Effector memory CD8-positive, alpha-beta T cell (primary cell): ENCODE measurements at regions not wholly inside any gene's neighbourhood (a gene's known extent, or its start where the extent isn't known, plus 50 kb on each side); places are given as distances from the start of the nearest gene placed in this dataset.
"Not testable (repeated sequence)": the region's sequence is repeated elsewhere in the genome, so short reads cannot be mapped to it uniquely, and the experiment has no call there.

ENCODE experiments used
- ATAC-seq: fragments of 150-1000 bp; cut with Tn5 transposase; replicated peaks from 2 replicates; pipeline ENCODE4 v1.10.0; 2021; ENCODE audit warnings: mild to moderate bottlenecking, moderate library complexity
- DNase-seq, 3 experiments: peaks; one replicate each; pipeline ENCODE4 v3.0.0; 2021
- H3K27ac Mint-ChIP-seq, 2 donors: one replicate each; pipeline ENCODE4 v1.8.0; 2022; ENCODE audit warnings: mild to moderate bottlenecking in 2 of 2, mixed read lengths in 2 of 2, moderate library complexity in 2 of 2
- H3K27me3 Mint-ChIP-seq, 2 donors: one replicate each; pipeline ENCODE4 v1.8.0; 2022; ENCODE audit warnings: mixed read lengths in 2 of 2
- H3K36me3 Mint-ChIP-seq: one replicate; pipeline ENCODE4 v1.8.0; 2022; ENCODE audit warnings: mild to moderate bottlenecking, moderate library complexity, mixed read lengths; ENCODE audit not compliant: insufficient read depth
- H3K4me1 Mint-ChIP-seq, 2 donors: one replicate each; pipeline ENCODE4 v1.8.0; 2022; ENCODE audit warnings: low read depth in 2 of 2, mixed read lengths in 2 of 2
- H3K4me3 Mint-ChIP-seq, 2 donors: one replicate each; pipeline ENCODE4 v1.8.0; 2022; ENCODE audit warnings: mild to moderate bottlenecking in 2 of 2, mixed read lengths in 2 of 2, moderate library complexity in 2 of 2
- H3K9me3 Mint-ChIP-seq, 2 donors: one replicate each; pipeline ENCODE4 v1.8.0; 2022; ENCODE audit warnings: mixed read lengths in 2 of 2

GRCh38 chr2:133977405-133977804 lies 276.5 kb upstream of the MGAT5 start:
- Mint-ChIP-seq H3K36me3 (no peaks in the 10 kb centered on the region), H3K4me1 (no peaks in the 10 kb centered on the region), H3K9me3 (no peaks in the 10 kb centered on the region), H3K27me3 (no peaks in the 10 kb centered on the region), H3K27ac (no peak overlapping the region), H3K4me3 (no peak overlapping the region)
- no peak for DNase-seq
- no peak for ATAC-seq

- DNase-seq (no peak), ATAC-seq (no peak)
- H3K4me1 Mint-ChIP-seq = no peaks in the 10 kb centered on the region
- peaks cover 4 to 16% of the 10 kb centered on the region in 2 donors for H3K27me3 Mint-ChIP-seq
- no peaks in the 10 kb centered on the region for H3K36me3 Mint-ChIP-seq
- H3K4me3 Mint-ChIP-seq = no peak overlapping the region
- H3K9me3 Mint-ChIP-seq = no peaks in the 10 kb centered on the region
- H3K27ac Mint-ChIP-seq = no peak overlapping the region
These were observed 271.6 kb upstream of the MGAT5 start for GRCh38 chr2:133982256-133982655.

- no peaks in the 10 kb centered on the region for H3K4me1 Mint-ChIP-seq
These were observed 268.3 kb upstream of the MGAT5 start for GRCh38 chr2:133985563-133985962.

GRCh38 chr2:133986081-133986837 lies 267.6 kb upstream of the MGAT5 start:
- H3K4me1 Mint-ChIP-seq = no peaks in the 10 kb centered on the region
- no peak for DNase-seq
- ATAC-seq = no peak
- H3K4me3 Mint-ChIP-seq = no peak overlapping the region
- peaks cover 36 to 50% of the 10 kb centered on the region in 2 donors for H3K27me3 Mint-ChIP-seq
- H3K27ac Mint-ChIP-seq = no peak overlapping the region
- H3K36me3 Mint-ChIP-seq = no peaks in the 10 kb centered on the region
- no peaks in the 10 kb centered on the region for H3K9me3 Mint-ChIP-seq

More at GRCh38 chr2:133985563-133985962, 268.3 kb upstream of the MGAT5 start:
- peaks cover 31 to 46% of the 10 kb centered on the region in 2 donors for H3K27me3 Mint-ChIP-seq
- no peak overlapping the region for H3K4me3 Mint-ChIP-seq
- DNase-seq (no peak), ATAC-seq (no peak)
- H3K36me3 Mint-ChIP-seq = no peaks in the 10 kb centered on the region
- no peak overlapping the region for H3K27ac Mint-ChIP-seq
- H3K9me3 Mint-ChIP-seq = no peaks in the 10 kb centered on the region

- Mint-ChIP-seq H3K27me3 (peaks cover 37 to 58% of the 10 kb centered on the region in 2 donors), H3K4me1 (no peaks in the 10 kb centered on the region), H3K9me3 (no peaks in the 10 kb centered on the region), H3K4me3 (no peak overlapping the region), H3K27ac (no peak overlapping the region), H3K36me3 (no peaks in the 10 kb centered on the region)
- DNase-seq (no peak), ATAC-seq (no peak)
These were observed 266.7 kb upstream of the MGAT5 start for GRCh38 chr2:133986881-133987795.

- H3K27me3 Mint-ChIP-seq = peaks cover 37 to 64% of the 10 kb centered on the region in 2 donors
These were observed 265.5 kb upstream of the MGAT5 start for GRCh38 chr2:133988316-133988891.

GRCh38 chr2:133991606-133992168 lies 262.2 kb upstream of the MGAT5 start:
- ATAC-seq (no peak), DNase-seq (no peak)
- Mint-ChIP-seq H3K36me3 (no peaks in the 10 kb centered on the region), H3K27me3 (peaks cover 35 to 52% of the 10 kb centered on the region in 2 donors), H3K9me3 (no peaks in the 10 kb centered on the region), H3K27ac (no peak overlapping the region), H3K4me3 (no peak overlapping the region), H3K4me1 (no peaks in the 10 kb centered on the region)

More at GRCh38 chr2:133988316-133988891, 265.5 kb upstream of the MGAT5 start:
- no peak for DNase-seq
- no peaks in the 10 kb centered on the region for H3K4me1 Mint-ChIP-seq
- no peak overlapping the region for H3K4me3 Mint-ChIP-seq
- H3K27ac Mint-ChIP-seq = no peak overlapping the region
- no peaks in the 10 kb centered on the region for H3K36me3 Mint-ChIP-seq
- ATAC-seq = no peak
- H3K9me3 Mint-ChIP-seq = no peaks in the 10 kb centered on the region

- H3K4me3 Mint-ChIP-seq = no peak overlapping the region
- no peaks in the 10 kb centered on the region for H3K4me1 Mint-ChIP-seq
- H3K27me3 Mint-ChIP-seq = peaks cover 32 to 48% of the 10 kb centered on the region in 2 donors
- H3K36me3 Mint-ChIP-seq = no peaks in the 10 kb centered on the region
- H3K27ac Mint-ChIP-seq = no peak overlapping the region
- DNase-seq (no peak), ATAC-seq (no peak)
- no peaks in the 10 kb centered on the region for H3K9me3 Mint-ChIP-seq
These were observed 261.4 kb upstream of the MGAT5 start for GRCh38 chr2:133992454-133992853.

- ATAC-seq (no peak), DNase-seq (no peak)
- no peaks in the 10 kb centered on the region for H3K4me1 Mint-ChIP-seq
- no peaks in the 10 kb centered on the region for H3K9me3 Mint-ChIP-seq
- no peak overlapping the region for H3K27ac Mint-ChIP-seq
- H3K27me3 Mint-ChIP-seq = peaks cover 25 to 42% of the 10 kb centered on the region in 2 donors
- no peaks in the 10 kb centered on the region for H3K36me3 Mint-ChIP-seq
- no peak overlapping the region for H3K4me3 Mint-ChIP-seq
These were observed 260.7 kb upstream of the MGAT5 start for GRCh38 chr2:133993160-133993559.

- ATAC-seq, H3K9me3 Mint-ChIP-seq, H3K27ac Mint-ChIP-seq, H3K36me3 Mint-ChIP-seq, DNase-seq, H3K4me3 Mint-ChIP-seq, H3K4me1 Mint-ChIP-seq: not testable (repeated sequence)
- peaks cover 6 to 41% of the 10 kb centered on the region in 2 donors for H3K27me3 Mint-ChIP-seq
These were observed 255.1 kb upstream of the MGAT5 start for GRCh38 chr2:133998726-133999125.

GRCh38 chr2:134002391-134002790 lies 251.5 kb upstream of the MGAT5 start:
- H3K36me3 Mint-ChIP-seq = no peaks in the 10 kb centered on the region
- DNase-seq = no peak
- no peak overlapping the region for H3K27ac Mint-ChIP-seq
- no peaks in the 10 kb centered on the region for H3K9me3 Mint-ChIP-seq
- no peaks in the 10 kb centered on the region for H3K4me1 Mint-ChIP-seq
- no peak overlapping the region for H3K4me3 Mint-ChIP-seq
- H3K27me3 Mint-ChIP-seq = peaks cover 13 to 41% of the 10 kb centered on the region in 2 donors
- ATAC-seq = no peak

- Mint-ChIP-seq H3K27me3 (peaks cover 13 to 41% of the 10 kb centered on the region in 2 donors), H3K4me1 (no peaks in the 10 kb centered on the region), H3K4me3 (no peak overlapping the region), H3K27ac (no peak overlapping the region), H3K9me3 (no peaks in the 10 kb centered on the region), H3K36me3 (no peaks in the 10 kb centered on the region)
- DNase-seq (no peak), ATAC-seq (no peak)
These were observed 251.0 kb upstream of the MGAT5 start for GRCh38 chr2:134002921-134003320.

GRCh38 chr2:134004467-134004866 lies 249.4 kb upstream of the MGAT5 start:
- no peaks in the 10 kb centered on the region for H3K4me1 Mint-ChIP-seq
- no peaks in the 10 kb centered on the region for H3K9me3 Mint-ChIP-seq
- no peaks in the 10 kb centered on the region for H3K36me3 Mint-ChIP-seq
- ATAC-seq (no peak), DNase-seq (no peak)
- no peak overlapping the region for H3K27ac Mint-ChIP-seq
- H3K27me3 Mint-ChIP-seq = peaks cover 8 to 31% of the 10 kb centered on the region in 2 donors
- H3K4me3 Mint-ChIP-seq = no peak overlapping the region
